HPDE6-E6E7 (cell line): ENCODE measurements at regions not wholly inside any gene's neighbourhood (a gene's known extent, or its start where the extent isn't known, plus 50 kb on each side); places are given as distances from the start of the nearest gene placed in this dataset.

Source experiments
- DNase-seq: peaks from one replicate; pipeline ENCODE4 v3.0.0; 2011; ENCODE audit warnings: missing footprints; ENCODE audit errors: extremely low spot score

DNA sequence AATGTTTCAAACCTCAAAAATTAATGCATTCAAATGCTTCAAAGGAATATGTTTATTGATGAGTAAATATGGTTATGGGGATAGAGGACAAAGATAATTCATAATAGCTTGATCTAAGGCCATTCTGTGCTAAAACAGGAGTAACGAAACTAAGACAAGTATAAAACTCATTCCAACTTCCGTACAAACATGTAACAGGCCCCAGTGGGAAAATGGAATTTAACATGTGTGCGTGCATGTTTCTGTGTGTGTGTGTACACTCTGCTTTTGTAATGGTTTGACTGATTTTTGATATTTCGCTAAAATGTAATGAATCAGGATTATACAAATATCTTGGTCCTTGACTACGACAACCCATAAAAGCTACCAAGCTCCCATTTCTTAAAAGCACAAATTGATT is 91.0 kb downstream of the KLF12 start:
- DNase-seq: no peak

GRCh38 chr13:74040200-74040599 is 94.0 kb downstream of the KLF12 start:
- DNase-seq: peak; percentile 57

GRCh38 chr13:74039667-74040066 is 94.5 kb downstream of the KLF12 start:
- no peak for DNase-seq

DNA sequence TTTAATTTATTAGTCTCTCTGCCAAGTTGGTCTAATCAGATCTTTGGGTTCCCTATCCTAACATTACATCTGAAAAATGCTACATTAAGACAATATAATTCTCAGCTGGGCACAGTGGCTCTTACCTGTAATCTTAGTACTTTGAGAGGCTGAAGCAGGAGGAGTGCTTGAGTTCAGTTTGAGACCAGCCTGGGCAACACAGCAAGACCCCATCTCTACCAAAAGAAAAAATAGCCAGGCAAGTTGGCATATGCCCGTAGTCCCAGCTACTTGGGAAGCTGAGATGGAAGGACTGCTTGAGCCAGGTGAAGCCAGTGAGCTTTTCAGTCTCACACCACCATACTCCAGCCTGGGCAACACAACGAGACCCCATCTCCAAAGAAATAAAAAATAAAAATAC is 95.0 kb downstream of the KLF12 start:
- no peak for DNase-seq

DNA sequence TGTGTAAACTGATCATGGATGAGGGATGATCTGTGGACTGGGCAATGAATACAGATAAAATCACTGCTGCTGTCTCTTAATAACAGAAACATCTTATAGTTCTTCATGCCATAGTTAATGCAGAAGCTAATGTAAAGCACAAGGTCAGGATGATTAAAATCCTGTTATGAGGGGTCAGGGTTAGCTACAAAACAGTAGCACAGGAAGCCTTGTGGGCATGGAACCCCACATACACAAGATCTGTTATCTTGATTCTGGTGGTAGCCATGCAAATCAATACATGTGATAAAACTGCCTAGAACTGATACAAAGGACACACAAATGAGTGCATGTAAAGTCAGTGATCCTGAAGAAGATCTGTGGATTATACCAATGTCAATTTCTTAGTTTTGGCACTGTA is 96.4 kb downstream of the KLF12 start:
- DNase-seq: no peak

- peak; percentile 81 for DNase-seq
Observed at GRCh38 chr13:74036373-74036772, 97.8 kb downstream of the KLF12 start.

DNA sequence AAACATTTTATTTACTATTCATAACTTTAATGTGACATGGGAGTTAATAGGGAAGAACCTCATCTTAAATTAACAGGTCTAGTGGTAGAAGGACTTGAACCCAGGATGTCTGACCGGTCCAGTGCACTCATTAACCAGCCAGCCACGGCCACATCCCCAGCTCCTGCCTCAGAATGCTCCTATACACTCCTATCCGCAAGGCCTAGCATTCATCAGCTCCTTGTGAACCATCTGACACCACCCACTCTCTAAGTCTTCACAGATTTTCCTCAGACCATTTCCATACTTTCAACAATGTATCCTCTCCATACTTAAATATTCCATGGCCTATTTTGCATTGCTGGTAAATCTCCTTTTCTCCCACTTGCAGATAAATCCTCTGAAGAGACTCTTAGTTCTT is 98.3 kb downstream of the KLF12 start:
- DNase-seq: no peak

DNA sequence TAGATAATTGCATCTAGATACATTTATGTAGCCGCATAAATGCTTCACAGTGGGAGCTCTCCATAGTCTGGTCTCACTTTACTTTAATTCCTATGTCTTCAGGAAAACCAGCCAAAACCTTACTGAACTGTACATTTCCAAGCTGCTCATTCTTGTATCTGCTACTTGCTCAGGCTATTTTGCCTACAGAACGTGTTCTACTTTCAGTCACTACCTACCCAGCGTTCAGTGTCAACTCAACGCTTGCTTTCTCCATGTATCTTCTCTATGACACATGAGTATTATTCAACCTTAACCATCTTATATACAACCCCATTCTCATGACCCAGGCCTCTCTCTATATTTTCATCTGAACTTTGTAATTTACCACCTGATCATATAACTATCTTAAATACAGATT is 101.9 kb downstream of the KLF12 start:
- DNase-seq: no peak

GRCh38 chr13:74027161-74027779 is 106.9 kb downstream of the KLF12 start:
- DNase-seq: no peak

GRCh38 chr13:74026753-74027152 is 107.5 kb downstream of the KLF12 start:
- peak; percentile 22 for DNase-seq

- DNase-seq: no peak
Observed at GRCh38 chr13:74025369-74025768, 108.8 kb downstream of the KLF12 start.

DNA sequence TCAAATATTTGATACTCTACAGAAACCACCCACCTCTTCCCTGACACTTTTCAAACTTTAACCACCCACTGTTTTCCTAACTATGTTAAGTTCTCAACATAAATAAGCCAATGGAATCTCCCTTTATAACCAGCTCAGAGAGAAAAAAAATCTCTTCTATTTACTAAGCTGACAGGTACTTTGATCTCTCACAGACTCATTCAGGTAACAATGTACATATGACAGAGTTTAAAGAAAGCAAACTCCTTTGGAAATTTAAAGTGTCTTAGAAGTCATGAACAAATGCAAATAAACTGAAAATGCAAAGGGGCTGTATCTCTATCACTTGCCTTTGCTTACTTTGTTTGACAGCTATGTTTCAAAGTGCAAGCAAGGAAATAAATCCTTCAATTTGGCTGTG is 109.3 kb downstream of the KLF12 start:
- DNase-seq: no peak

GRCh38 chr13:74024314-74024713 is 109.9 kb downstream of the KLF12 start:
- no peak for DNase-seq

GRCh38 chr13:74023484-74023883 is 110.7 kb downstream of the KLF12 start:
- no peak for DNase-seq

GRCh38 chr13:74021505-74021904 is 112.7 kb downstream of the KLF12 start:
- no peak for DNase-seq

DNA sequence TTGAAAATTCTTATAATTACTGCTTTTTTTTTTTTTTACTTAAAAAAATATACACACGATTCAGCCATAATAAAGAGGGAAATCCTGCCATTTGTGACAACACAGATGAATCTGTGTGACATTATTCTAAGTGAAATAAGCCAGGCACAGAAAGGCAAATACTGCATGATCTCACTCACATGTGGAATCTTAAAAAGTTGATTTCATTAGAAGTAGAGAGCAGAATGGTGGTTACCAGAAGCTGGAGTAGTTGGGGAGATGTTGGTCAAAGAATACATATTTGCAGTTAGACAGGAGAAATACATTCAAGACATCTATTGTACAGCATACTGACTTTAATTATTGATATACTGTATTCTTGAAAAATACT is 116.2 kb downstream of the KLF12 start:
- DNase-seq: no peak

- DNase-seq: no peak
Observed at GRCh38 chr13:74017301-74018061, 116.7 kb downstream of the KLF12 start.

DNA sequence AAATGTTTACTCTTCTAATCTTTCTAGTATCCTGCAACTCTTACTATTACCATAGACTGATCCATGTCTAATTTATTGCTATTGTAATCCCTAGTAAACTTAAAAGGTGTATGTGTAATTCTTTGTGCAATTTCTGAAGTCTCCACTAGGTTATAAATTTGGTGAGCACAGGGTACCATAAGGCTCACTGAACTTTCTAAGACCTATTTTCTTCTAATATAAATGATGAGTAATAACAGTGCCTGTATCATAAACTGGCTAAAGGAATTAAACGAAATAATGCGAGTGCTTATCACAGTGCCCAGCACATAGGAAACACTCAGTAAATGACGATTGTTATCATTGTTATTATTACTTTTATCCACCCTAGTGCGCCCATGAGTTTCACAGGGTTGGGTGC is 119.1 kb downstream of the KLF12 start:
- DNase-seq: no peak

GRCh38 chr13:74009100-74009668 is 125.0 kb downstream of the KLF12 start:
- DNase-seq: no peak

GRCh38 chr13:74006666-74007065 is 127.5 kb downstream of the KLF12 start:
- DNase-seq: no peak

DNA sequence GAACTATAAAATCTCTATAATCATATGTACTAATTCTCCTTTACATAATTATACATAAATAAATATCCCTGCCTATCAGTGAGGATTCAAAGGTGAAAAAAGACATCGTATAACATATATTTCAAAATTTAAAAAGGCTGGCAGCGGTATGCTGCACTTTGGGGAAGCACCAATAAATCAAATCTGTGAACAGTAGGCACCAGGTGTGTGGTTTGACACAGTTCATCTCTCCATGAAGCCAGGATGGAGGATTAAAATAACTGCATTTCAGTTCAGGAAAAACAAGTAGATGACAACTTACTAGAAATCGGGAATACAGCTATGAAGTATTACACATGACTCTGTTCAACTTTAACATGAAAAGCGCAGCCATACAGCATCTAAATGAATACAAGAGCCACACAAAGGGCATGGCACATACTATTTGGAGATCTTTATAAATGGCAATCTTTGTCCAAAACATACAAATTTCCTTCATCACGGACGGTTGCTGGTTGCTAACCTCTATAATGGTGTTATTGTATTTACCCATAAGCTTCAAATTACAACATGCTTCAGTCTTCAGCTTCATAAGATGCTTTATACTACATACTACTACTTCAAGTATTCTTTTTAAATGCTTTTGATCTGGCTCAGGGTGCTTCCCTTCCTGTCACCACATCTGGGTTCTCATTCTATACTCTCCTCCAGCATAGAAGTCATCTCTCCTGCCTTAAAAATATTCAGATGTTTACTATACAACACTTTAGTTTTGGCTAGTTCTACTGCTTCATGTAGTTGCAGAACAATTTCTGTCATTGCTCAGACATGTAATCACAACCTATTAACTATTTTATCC is 128.7 kb downstream of the KLF12 start:
- DNase-seq: no peak

- DNase-seq: no peak
Observed at GRCh38 chr13:74004109-74004508, 130.1 kb downstream of the KLF12 start.
